IPS DF 6.9 (cell line): ENCODE measurements at regions not wholly inside any gene's neighbourhood (a gene's known extent, or its start where the extent isn't known, plus 50 kb on each side); places are given as distances from the start of the nearest gene placed in this dataset.

Experiments used
- DNase-seq: peaks from one replicate; pipeline ENCODE4 v3.0.0-alpha.2; 2013; ENCODE audit warnings: low read depth, low spot score
- H3K27ac ChIP-seq: one replicate; pipeline ENCODE4 v1.5.1; 2013; ENCODE audit warnings: low read length, control low read depth
- H3K27me3 ChIP-seq: 2 replicates; pipeline ENCODE4 v1.6.1; 2013; ENCODE audit warnings: mild to moderate bottlenecking, low read length; ENCODE audit not compliant: control insufficient read depth, insufficient read depth
- H3K36me3 ChIP-seq: 2 replicates; pipeline ENCODE4 v1.6.1; 2013; ENCODE audit warnings: low read length; ENCODE audit not compliant: control insufficient read depth, insufficient read depth
- H3K4me1 ChIP-seq: 2 replicates; pipeline ENCODE4 v1.6.1; 2013; ENCODE audit warnings: low read length; ENCODE audit not compliant: control insufficient read depth, insufficient read depth
- H3K4me3 ChIP-seq: 2 replicates; pipeline ENCODE4 v1.5.1; 2013; ENCODE audit warnings: mild to moderate bottlenecking, low read length
- H3K9me3 ChIP-seq: 2 replicates; pipeline ENCODE4 v1.6.1; 2013; ENCODE audit warnings: low read length, inconsistent platforms; ENCODE audit not compliant: control insufficient read depth, insufficient read depth
- WGBS: extraction: QIAGEN DNeasy Blood & Tissue Kit; methylation state at CpG from one replicate; pipeline ENCODE4 v1.1.7; 2013; ENCODE audit warnings: mixed read lengths, missing lambda C conversion rate; ENCODE audit not compliant: insufficient read length, insufficient coverage; 5-methylcytosine and 5-hydroxymethylcytosine counted together

DNA sequence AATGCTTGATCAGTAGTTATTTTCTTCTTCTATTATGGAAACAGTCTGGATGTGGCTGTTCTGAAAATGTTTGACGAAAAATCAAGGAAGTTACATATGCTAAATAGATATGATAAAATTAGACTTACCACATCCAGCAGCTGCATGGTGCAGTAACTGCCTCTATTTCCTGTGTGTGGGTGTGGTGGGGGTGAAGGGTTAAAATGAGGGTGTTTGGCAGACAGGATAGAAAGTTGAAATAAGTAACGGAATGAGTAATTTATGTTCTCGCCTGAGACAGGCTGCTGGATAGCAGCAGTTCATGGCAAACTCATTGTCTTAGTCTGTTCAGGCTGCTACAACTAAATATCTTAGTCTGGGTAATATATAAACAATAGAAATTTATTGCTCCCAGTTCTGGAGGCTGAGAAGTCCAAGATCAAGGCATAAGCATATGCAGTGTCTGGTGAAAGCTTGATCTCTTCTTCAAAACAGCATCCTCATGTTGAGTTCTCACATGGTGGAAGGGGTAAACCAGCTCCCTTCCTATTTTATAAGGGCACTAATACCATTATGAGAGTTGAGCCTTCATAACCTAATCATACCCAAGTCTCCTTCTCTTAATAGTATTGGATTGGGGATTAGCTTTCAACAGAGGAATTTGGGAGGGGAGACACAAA is 1248.9 kb downstream of the SLITRK5 start:
- Histone ChIP-seq H3K4me3 (no peak overlapping the region), H3K27ac (no peak overlapping the region), H3K9me3 (no peaks in the 10 kb centered on the region), H3K4me1 (no peaks in the 10 kb centered on the region), H3K27me3 (no peaks in the 10 kb centered on the region), H3K36me3 (no peaks in the 10 kb centered on the region)
- WGBS: no CpG with 5 or more reads among the region's 3 CpGs
- DNase-seq: no peak

- Histone ChIP-seq H3K4me3 (no peak overlapping the region), H3K27me3 (no peaks in the 10 kb centered on the region), H3K36me3 (no peaks in the 10 kb centered on the region), H3K9me3 (no peaks in the 10 kb centered on the region), H3K4me1 (no peaks in the 10 kb centered on the region; the same call in 1 of the 2 replicates), H3K27ac (no peak overlapping the region)
- no CpG with 5 or more reads among the region's 3 CpGs for WGBS
- no peak for DNase-seq
These were observed 1254.8 kb downstream of the SLITRK5 start for GRCh38 chr13:88925954-88926353.

- Histone ChIP-seq H3K4me1 (no peaks in the 10 kb centered on the region; the same call in 1 of the 2 replicates), H3K27me3 (no peaks in the 10 kb centered on the region), H3K4me3 (no peak overlapping the region), H3K27ac (no peak overlapping the region), H3K36me3 (no peaks in the 10 kb centered on the region), H3K9me3 (no peaks in the 10 kb centered on the region)
- no peak for DNase-seq
- WGBS: no CpG with 5 or more reads among the region's 5 CpGs
These were observed 1255.8 kb downstream of the SLITRK5 start for GRCh38 chr13:88926890-88927502.

GRCh38 chr13:88932950-88933349 is 1261.8 kb downstream of the SLITRK5 start:
- no peaks in the 10 kb centered on the region for H3K9me3 ChIP-seq
- no peak overlapping the region for H3K27ac ChIP-seq
- H3K4me3 ChIP-seq: no peak overlapping the region
- no peaks in the 10 kb centered on the region for H3K4me1 ChIP-seq
- no peak for DNase-seq
- no peaks in the 10 kb centered on the region for H3K27me3 ChIP-seq
- WGBS: no CpG with 5 or more reads among the region's 1 CpG
- no peaks in the 10 kb centered on the region for H3K36me3 ChIP-seq

GRCh38 chr13:88937384-88937783 is 1266.2 kb downstream of the SLITRK5 start:
- H3K4me3 ChIP-seq: no peak overlapping the region
- no peak for DNase-seq
- no peak overlapping the region for H3K27ac ChIP-seq
- H3K4me1 ChIP-seq: no peaks in the 10 kb centered on the region
- no peaks in the 10 kb centered on the region for H3K27me3 ChIP-seq
- WGBS: no CpG with 5 or more reads among the region's 3 CpGs
- no peaks in the 10 kb centered on the region for H3K9me3 ChIP-seq
- H3K36me3 ChIP-seq: no peaks in the 10 kb centered on the region

GRCh38 chr13:88945793-88946192 is 1274.6 kb downstream of the SLITRK5 start:
- Histone ChIP-seq H3K36me3 (no peaks in the 10 kb centered on the region), H3K9me3 (no peaks in the 10 kb centered on the region), H3K27ac (no peak overlapping the region), H3K4me3 (no peak overlapping the region), H3K4me1 (no peaks in the 10 kb centered on the region), H3K27me3 (no peaks in the 10 kb centered on the region)
- DNase-seq: no peak
- no CpG with 5 or more reads among the region's 4 CpGs for WGBS

DNA sequence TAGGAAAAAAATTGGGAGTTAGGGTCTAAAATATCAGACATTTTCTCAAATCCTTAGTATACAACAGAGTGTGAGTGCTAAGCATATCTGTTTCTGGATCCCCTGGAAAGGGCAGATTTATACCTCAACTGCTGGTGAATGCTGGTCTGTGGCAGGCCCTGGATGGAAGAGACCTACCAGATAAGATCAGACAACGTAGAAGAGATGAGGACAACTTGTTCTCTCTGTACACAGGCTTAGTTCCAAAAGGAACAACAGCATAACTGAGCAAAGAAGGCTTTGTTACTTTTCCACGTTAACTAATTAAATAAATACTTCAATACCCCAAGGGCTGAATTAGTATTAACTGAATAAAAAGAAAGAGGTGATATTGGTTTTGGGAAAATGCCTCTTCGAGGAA is 1277.3 kb downstream of the SLITRK5 start:
- Histone ChIP-seq H3K9me3 (no peaks in the 10 kb centered on the region), H3K4me1 (no peaks in the 10 kb centered on the region), H3K36me3 (no peaks in the 10 kb centered on the region), H3K27ac (no peak overlapping the region), H3K4me3 (no peak overlapping the region), H3K27me3 (no peaks in the 10 kb centered on the region)
- no peak for DNase-seq
- no CpG with 5 or more reads among the region's 3 CpGs for WGBS

- no peak overlapping the region for H3K4me3 ChIP-seq
- no peak overlapping the region for H3K27ac ChIP-seq
- WGBS: no CpG with 5 or more reads among the region's 2 CpGs
- H3K36me3 ChIP-seq: no peaks in the 10 kb centered on the region
- H3K9me3 ChIP-seq: no peaks in the 10 kb centered on the region
- H3K4me1 ChIP-seq: no peaks in the 10 kb centered on the region
- DNase-seq: no peak
- no peaks in the 10 kb centered on the region for H3K27me3 ChIP-seq
These were observed 1287.7 kb downstream of the SLITRK5 start for GRCh38 chr13:88958821-88959220.

DNA sequence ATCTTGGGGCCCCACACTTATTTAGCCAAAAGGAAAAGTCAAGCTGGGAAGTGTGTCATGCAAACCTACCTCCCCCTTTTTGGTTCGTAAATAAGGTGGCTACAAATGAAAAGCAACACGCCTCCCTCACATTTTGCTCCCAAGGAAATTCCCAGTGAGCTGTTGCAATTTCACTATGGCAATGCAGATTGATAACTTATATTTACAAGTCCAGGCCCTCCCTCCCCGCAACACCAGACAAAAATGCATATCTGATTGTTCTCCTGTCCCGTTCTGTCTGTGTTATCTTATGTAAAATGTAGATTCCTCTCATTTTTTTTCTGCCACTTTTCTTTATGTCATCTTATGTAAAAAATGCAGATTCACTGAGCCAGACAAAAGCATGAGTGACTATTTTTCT is 1305.3 kb downstream of the SLITRK5 start:
- Histone ChIP-seq H3K27me3 (no peaks in the 10 kb centered on the region), H3K4me3 (no peak overlapping the region), H3K27ac (no peak overlapping the region), H3K36me3 (no peaks in the 10 kb centered on the region), H3K4me1 (no peaks in the 10 kb centered on the region), H3K9me3 (no peaks in the 10 kb centered on the region)
- no peak for DNase-seq
- no CpG with 5 or more reads among the region's 4 CpGs for WGBS

- no CpG with 5 or more reads among the region's 2 CpGs for WGBS
These were observed 1307.4 kb downstream of the SLITRK5 start for GRCh38 chr13:88978607-88979006.

More at GRCh38 chr13:88978607-88979006, 1307.4 kb downstream of the SLITRK5 start:
- no peak overlapping the region for H3K27ac ChIP-seq
- no peaks in the 10 kb centered on the region for H3K27me3 ChIP-seq
- no peak for DNase-seq
- no peak overlapping the region for H3K4me3 ChIP-seq
- no peaks in the 10 kb centered on the region for H3K36me3 ChIP-seq
- no peaks in the 10 kb centered on the region for H3K9me3 ChIP-seq
- no peaks in the 10 kb centered on the region for H3K4me1 ChIP-seq
